Activated B cell treated with CpG ODN at 0.5 μM for 24 hours (primary cell): ENCODE measurements at regions not wholly inside any gene's neighbourhood (a gene's known extent, or its start where the extent isn't known, plus 50 kb on each side); places are given as distances from the start of the nearest gene placed in this dataset.

ENCODE experiments used
- ATAC-seq: fragments of 200-7000 bp; cut with Tn5 transposase; one replicate; pipeline ENCODE4 v1.10.0; 2021; ENCODE audit warnings: low read depth, mild to moderate bottlenecking, moderate library complexity
- CTCF ChIA-PET: fragments of 350-600 bp; sonication (Branson Sonifier 250); formaldehyde crosslinking; loops from one replicate; lab custom pipeline; 2021; ENCODE audit warnings: antibody characterized with exemption; lab: Charles Lee
- POLR2A ChIA-PET: fragments of 350-600 bp; sonication (Branson Sonifier 250); formaldehyde crosslinking; loops from one replicate; lab custom pipeline; 2021; ENCODE audit warnings: antibody characterized with exemption; lab: Charles Lee
- DNase-seq: peaks from one replicate; pipeline ENCODE4 v3.0.0; 2022
- H3K27ac Mint-ChIP-seq: one replicate; pipeline ENCODE4 v1.8.0; 2020; ENCODE audit warnings: mixed read lengths
- H3K27me3 Mint-ChIP-seq: one replicate; pipeline ENCODE4 v1.8.0; 2021; ENCODE audit warnings: mixed read lengths
- H3K36me3 Mint-ChIP-seq: one replicate; pipeline ENCODE4 v1.8.0; 2021; ENCODE audit warnings: low read depth, mixed read lengths
- H3K4me1 Mint-ChIP-seq: one replicate; pipeline ENCODE4 v1.8.0; 2021; ENCODE audit warnings: mixed read lengths
- H3K4me3 Mint-ChIP-seq: one replicate; pipeline ENCODE4 v1.8.0; 2020; ENCODE audit warnings: mild to moderate bottlenecking, mixed read lengths
- H3K9me3 Mint-ChIP-seq: one replicate; pipeline ENCODE4 v1.8.0; 2020; ENCODE audit warnings: mixed read lengths
- CTCF ChIP-seq: fragments of 200-600 bp; IDR thresholded peaks from one replicate; pipeline ENCODE4 v1.8.0; 2022; ENCODE audit warnings: antibody characterized with exemption, mild to moderate bottlenecking
- intact Hi-C: fragments of 100-400 bp; cut with micrococcal nuclease; formaldehyde crosslinking; loops from one replicate; pipeline ENCODE4 v1.15.1; 2024

- Mint-ChIP-seq H3K36me3 (no peaks in the 10 kb centered on the region), H3K4me1 (no peaks in the 10 kb centered on the region), H3K27ac (no peak overlapping the region), H3K9me3 (peaks cover 2% of the 10 kb centered on the region), H3K4me3 (no peak overlapping the region), H3K27me3 (no peaks in the 10 kb centered on the region)
- TF ChIP-seq CTCF: no peak
- intact Hi-C loops: no loop called here
- DNase-seq (no peak), ATAC-seq (no peak)
- POLR2A ChIA-PET: no interaction called here
- CTCF ChIA-PET: no interaction called here
These were observed 948.7 kb downstream of the KCNJ2 start for GRCh38 chr17:71118039-71118438.

- Mint-ChIP-seq H3K9me3 (peaks cover 4% of the 10 kb centered on the region), H3K4me1 (no peaks in the 10 kb centered on the region), H3K27ac (no peak overlapping the region), H3K4me3 (no peak overlapping the region), H3K36me3 (no peaks in the 10 kb centered on the region), H3K27me3 (no peaks in the 10 kb centered on the region)
- DNase-seq (no peak), ATAC-seq (no peak)
- intact Hi-C loops: no loop called here
- CTCF ChIA-PET: no interaction called here
- TF ChIP-seq CTCF: no peak
- POLR2A ChIA-PET: no interaction called here
These were observed 958.1 kb downstream of the KCNJ2 start for GRCh38 chr17:71127416-71127815.

GRCh38 chr17:71142333-71142732, 973.0 kb downstream of the KCNJ2 start:
- intact Hi-C loops: no loop called here
- Mint-ChIP-seq H3K4me1 (no peaks in the 10 kb centered on the region), H3K36me3 (no peaks in the 10 kb centered on the region), H3K27me3 (no peaks in the 10 kb centered on the region), H3K4me3 (no peak overlapping the region), H3K27ac (no peak overlapping the region), H3K9me3 (peaks cover 2% of the 10 kb centered on the region)
- ChIA-PET CTCF (no interaction called here), POLR2A (no interaction called here)
- ATAC-seq (no peak), DNase-seq (no peak)
- no peak for TF ChIP-seq CTCF

- TF ChIP-seq CTCF: no peak
- no peaks in the 10 kb centered on the region for H3K36me3 Mint-ChIP-seq
- no peaks in the 10 kb centered on the region for H3K4me1 Mint-ChIP-seq
- ChIA-PET POLR2A (no interaction called here), CTCF (no interaction called here)
- H3K27ac Mint-ChIP-seq: no peak overlapping the region
- H3K9me3 Mint-ChIP-seq: no peaks in the 10 kb centered on the region
- no peak overlapping the region for H3K4me3 Mint-ChIP-seq
- no peak for ATAC-seq
- no peaks in the 10 kb centered on the region for H3K27me3 Mint-ChIP-seq
- DNase-seq: no peak
- intact Hi-C loops: no loop called here
These were observed 975.3 kb upstream of the SOX9 start for GRCh38 chr17:71145486-71145885.

- POLR2A ChIA-PET: no interaction called here
- intact Hi-C loops: no loop called here
- no peak overlapping the region for H3K4me3 Mint-ChIP-seq
These were observed 972.9 kb upstream of the SOX9 start for GRCh38 chr17:71147906-71148305.

More at GRCh38 chr17:71147906-71148305, 972.9 kb upstream of the SOX9 start:
- Mint-ChIP-seq H3K27me3 (no peaks in the 10 kb centered on the region), H3K36me3 (no peaks in the 10 kb centered on the region), H3K27ac (no peak overlapping the region), H3K9me3 (no peaks in the 10 kb centered on the region), H3K4me1 (no peaks in the 10 kb centered on the region)
- no peak for ATAC-seq
- TF ChIP-seq CTCF: no peak
- CTCF ChIA-PET: no interaction called here
- no peak for DNase-seq
